ENCODE measurements at regions not wholly inside any gene's neighbourhood (a gene's known extent, or its start where the extent isn't known, plus 50 kb on each side); places are given as distances from the start of the nearest gene placed in this dataset.

DNA sequence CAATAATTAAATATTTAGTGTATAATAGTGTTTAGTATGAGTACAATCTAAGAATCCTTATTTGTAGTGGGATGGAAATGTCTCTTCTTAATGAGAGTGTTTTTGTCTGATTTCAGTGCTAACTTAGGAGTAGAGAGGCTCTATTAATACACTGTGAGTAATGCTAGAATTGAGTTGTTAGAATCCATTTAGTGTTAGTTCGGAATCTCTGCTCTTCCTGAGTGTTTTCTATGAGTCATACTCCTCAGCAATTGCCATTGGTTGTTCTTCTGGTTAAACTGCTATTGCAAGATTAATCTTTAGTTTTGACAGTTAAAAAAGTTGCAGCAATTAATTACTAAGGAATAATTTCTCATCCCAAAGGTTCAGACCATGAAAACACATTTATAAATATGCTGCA, 828.6 kb upstream of the POU3F3 start:
- no peak for TF ChIP-seq JUND (IDR thresholded peaks at IDR 0.05)
- no peaks in the 10 kb centered on the region for H3K79me2 ChIP-seq (ENCODE audit: insufficient read depth)
- H3K9me3 ChIP-seq = no peaks in the 10 kb centered on the region
- 0% methylated on average over 1 of the region's 1 CpG for WGBS (ENCODE audit: low lambda C conversion rate)
- ChIA-PET CTCF (no interaction called here), POLR2A (no interaction called here)
- H3K9ac ChIP-seq = no peak overlapping the region
- no peaks in the 10 kb centered on the region for H3K4me1 ChIP-seq (ENCODE audit: control insufficient read depth in 1 of 2, insufficient read depth in 2 of 2, low read depth in 1 of 2, low read length in 1 of 2)
- no peak overlapping the region for H3K4me3 ChIP-seq (ENCODE audit: low read depth in 2 of 2, low read length in 1 of 2)
- no peaks in the 10 kb centered on the region for H3K36me3 ChIP-seq (replicated peaks in 1 of 2; ENCODE audit: control insufficient read depth in 1 of 2, insufficient read depth in 2 of 2, low read length in 1 of 2)
- no peak overlapping the region for H2AFZ ChIP-seq (ENCODE audit: low read depth)
- H3F3A ChIP-seq (replicated peaks; ENCODE audit: insufficient read depth) = no peaks in the 10 kb centered on the region
- H4K20me1 ChIP-seq (ENCODE audit: insufficient read depth) = no peaks in the 10 kb centered on the region
- H3K9me2 ChIP-seq = no peaks in the 10 kb centered on the region
- H3K27me3 ChIP-seq (ENCODE audit: insufficient read depth) = no peaks in the 10 kb centered on the region
- H3K27ac ChIP-seq (ENCODE audit: low read depth in 2 of 2, low read length in 1 of 2) = no peak overlapping the region
- H3K4me2 ChIP-seq = no peak overlapping the region
- no peak for DNase-seq

DNA sequence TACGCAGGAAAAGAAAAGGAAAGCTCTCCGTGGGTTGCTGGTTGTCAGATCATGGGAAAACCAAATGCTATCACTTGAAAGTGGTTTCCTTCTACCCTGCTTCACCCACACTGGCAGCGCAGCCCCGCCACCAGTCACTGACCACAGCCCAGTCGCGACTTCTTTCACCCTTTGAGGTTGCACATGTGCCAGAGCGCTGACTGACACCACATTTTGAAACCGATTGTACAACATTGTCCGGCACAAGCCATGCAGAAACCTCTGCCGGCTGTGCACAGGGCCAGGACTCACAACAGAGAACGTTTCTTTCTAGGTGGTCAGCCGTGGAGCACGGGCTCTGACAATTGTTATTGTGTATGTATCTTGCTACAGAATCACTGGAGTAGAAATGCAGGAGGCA, 827.2 kb upstream of the POU3F3 start:
- Histone ChIP-seq H3K27ac (ENCODE audit: low read depth in 2 of 2, low read length in 1 of 2) (no peak overlapping the region), H3K9me3 (no peaks in the 10 kb centered on the region), H3K4me2 (peak overlapping the region; percentile 33; the same call in 1 of the 2 replicates), H3K36me3 (replicated peaks in 1 of 2; ENCODE audit: control insufficient read depth in 1 of 2, insufficient read depth in 2 of 2, low read length in 1 of 2) (no peaks in the 10 kb centered on the region), H3K9ac (no peak overlapping the region), H2AFZ (ENCODE audit: low read depth) (no peak overlapping the region), H3K9me2 (no peaks in the 10 kb centered on the region), H3K79me2 (ENCODE audit: insufficient read depth) (no peaks in the 10 kb centered on the region), H4K20me1 (ENCODE audit: insufficient read depth) (no peaks in the 10 kb centered on the region), H3K4me1 (ENCODE audit: control insufficient read depth in 1 of 2, insufficient read depth in 2 of 2, low read depth in 1 of 2, low read length in 1 of 2) (no peaks in the 10 kb centered on the region), H3F3A (replicated peaks; ENCODE audit: insufficient read depth) (no peaks in the 10 kb centered on the region), H3K4me3 (ENCODE audit: low read depth in 2 of 2, low read length in 1 of 2) (peak overlapping the region in 1 of 2 experiments; percentile 19; a peak in 1 of 4 replicates), H3K27me3 (ENCODE audit: insufficient read depth) (no peaks in the 10 kb centered on the region)
- ChIA-PET CTCF (no interaction called here), POLR2A (no interaction called here)
- TF ChIP-seq CHD2 (IDR thresholded peaks at IDR 0.05; ENCODE audit: low read length, partially characterized antibody) (no peak), MEF2A (IDR thresholded peaks at IDR 0.05; ENCODE audit: borderline replicate concordance, low read depth) (no peak), FOXM1 (IDR thresholded peaks at IDR 0.05; ENCODE audit: low read depth) (no peak), RXRA (IDR thresholded peaks at IDR 0.05; ENCODE audit: borderline replicate concordance, low read depth) (no peak), ELF1 (IDR thresholded peaks at IDR 0.05) (no peak), RFX5 (IDR thresholded peaks at IDR 0.05; ENCODE audit: low read length) (no peak), TEAD4 (IDR thresholded peaks at IDR 0.05; ENCODE audit: borderline replicate concordance, insufficient read depth) (no peak), TAF1 (IDR thresholded peaks at IDR 0.05; ENCODE audit: borderline replicate concordance, low read depth, low read length) (no peak), RCOR1 (IDR thresholded peaks at IDR 0.05; ENCODE audit: low read length) (no peak)
- TF ChIP-seq, protein P1, sequence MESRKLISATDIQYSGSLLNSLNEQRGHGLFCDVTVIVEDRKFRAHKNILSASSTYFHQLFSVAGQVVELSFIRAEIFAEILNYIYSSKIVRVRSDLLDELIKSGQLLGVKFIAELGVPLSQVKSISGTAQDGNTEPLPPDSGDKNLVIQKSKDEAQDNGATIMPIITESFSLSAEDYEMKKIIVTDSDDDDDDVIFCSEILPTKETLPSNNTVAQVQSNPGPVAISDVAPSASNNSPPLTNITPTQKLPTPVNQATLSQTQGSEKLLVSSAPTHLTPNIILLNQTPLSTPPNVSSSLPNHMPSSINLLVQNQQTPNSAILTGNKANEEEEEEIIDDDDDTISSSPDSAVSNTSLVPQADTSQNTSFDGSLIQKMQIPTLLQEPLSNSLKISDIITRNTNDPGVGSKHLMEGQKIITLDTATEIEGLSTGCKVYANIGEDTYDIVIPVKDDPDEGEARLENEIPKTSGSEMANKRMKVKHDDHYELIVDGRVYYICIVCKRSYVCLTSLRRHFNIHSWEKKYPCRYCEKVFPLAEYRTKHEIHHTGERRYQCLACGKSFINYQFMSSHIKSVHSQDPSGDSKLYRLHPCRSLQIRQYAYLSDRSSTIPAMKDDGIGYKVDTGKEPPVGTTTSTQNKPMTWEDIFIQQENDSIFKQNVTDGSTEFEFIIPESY (IDR thresholded peaks at IDR 0.05; ENCODE audit: borderline replicate concordance, low read depth) = no peak
- WGBS (ENCODE audit: low lambda C conversion rate) = 33% methylated on average over 13 of the region's 13 CpGs
- no peak for DNase-seq

DNA sequence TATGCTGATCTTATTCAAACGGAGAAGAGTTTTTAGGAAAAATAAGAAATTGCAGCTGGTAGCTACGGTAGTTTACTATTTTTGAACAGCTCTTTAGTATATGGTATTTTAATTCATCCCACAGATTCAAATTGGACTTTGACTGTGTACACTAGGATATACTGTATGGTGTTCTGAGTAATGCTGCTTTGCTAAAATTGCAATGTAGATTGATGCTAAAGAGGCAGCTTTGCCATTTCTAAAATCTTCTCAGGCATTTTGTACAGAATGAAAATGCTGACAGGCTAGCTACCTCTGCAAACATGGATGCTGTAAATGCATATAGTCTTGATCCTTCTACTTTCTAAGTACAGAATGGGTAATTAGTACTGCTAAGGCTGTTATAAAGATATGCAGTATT, 826.6 kb upstream of the POU3F3 start:
- CTCF ChIA-PET = interaction anchor here (1.0 kb wide), 1 partner anchor 822 kb away, joined by 3 read pairs; no protein-coding TSS in a partner anchor
- TF ChIP-seq, protein P2, sequence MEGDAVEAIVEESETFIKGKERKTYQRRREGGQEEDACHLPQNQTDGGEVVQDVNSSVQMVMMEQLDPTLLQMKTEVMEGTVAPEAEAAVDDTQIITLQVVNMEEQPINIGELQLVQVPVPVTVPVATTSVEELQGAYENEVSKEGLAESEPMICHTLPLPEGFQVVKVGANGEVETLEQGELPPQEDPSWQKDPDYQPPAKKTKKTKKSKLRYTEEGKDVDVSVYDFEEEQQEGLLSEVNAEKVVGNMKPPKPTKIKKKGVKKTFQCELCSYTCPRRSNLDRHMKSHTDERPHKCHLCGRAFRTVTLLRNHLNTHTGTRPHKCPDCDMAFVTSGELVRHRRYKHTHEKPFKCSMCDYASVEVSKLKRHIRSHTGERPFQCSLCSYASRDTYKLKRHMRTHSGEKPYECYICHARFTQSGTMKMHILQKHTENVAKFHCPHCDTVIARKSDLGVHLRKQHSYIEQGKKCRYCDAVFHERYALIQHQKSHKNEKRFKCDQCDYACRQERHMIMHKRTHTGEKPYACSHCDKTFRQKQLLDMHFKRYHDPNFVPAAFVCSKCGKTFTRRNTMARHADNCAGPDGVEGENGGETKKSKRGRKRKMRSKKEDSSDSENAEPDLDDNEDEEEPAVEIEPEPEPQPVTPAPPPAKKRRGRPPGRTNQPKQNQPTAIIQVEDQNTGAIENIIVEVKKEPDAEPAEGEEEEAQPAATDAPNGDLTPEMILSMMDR (IDR thresholded peaks at IDR 0.05) = no peak
- TF ChIP-seq TEAD4 (IDR thresholded peaks at IDR 0.05; ENCODE audit: borderline replicate concordance, insufficient read depth) (no peak), MXI1 (IDR thresholded peaks at IDR 0.05; ENCODE audit: low read depth, low read length) (no peak), RXRA (IDR thresholded peaks at IDR 0.05; ENCODE audit: borderline replicate concordance, low read depth) (no peak), SIN3A (IDR thresholded peaks at IDR 0.05; ENCODE audit: borderline replicate concordance, low read depth, low read length) (no peak)
- TF ChIP-seq, protein P3, sequence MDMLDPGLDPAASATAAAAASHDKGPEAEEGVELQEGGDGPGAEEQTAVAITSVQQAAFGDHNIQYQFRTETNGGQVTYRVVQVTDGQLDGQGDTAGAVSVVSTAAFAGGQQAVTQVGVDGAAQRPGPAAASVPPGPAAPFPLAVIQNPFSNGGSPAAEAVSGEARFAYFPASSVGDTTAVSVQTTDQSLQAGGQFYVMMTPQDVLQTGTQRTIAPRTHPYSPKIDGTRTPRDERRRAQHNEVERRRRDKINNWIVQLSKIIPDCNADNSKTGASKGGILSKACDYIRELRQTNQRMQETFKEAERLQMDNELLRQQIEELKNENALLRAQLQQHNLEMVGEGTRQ (IDR thresholded peaks at IDR 0.05; ENCODE audit: borderline replicate concordance, low read depth, low read length) = no peak
- TF ChIP-seq, protein P4, sequence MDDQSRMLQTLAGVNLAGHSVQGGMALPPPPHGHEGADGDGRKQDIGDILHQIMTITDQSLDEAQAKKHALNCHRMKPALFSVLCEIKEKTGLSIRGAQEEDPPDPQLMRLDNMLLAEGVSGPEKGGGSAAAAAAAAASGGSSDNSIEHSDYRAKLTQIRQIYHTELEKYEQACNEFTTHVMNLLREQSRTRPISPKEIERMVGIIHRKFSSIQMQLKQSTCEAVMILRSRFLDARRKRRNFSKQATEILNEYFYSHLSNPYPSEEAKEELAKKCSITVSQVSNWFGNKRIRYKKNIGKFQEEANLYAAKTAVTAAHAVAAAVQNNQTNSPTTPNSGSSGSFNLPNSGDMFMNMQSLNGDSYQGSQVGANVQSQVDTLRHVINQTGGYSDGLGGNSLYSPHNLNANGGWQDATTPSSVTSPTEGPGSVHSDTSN (IDR thresholded peaks at IDR 0.05) = no peak
- TF ChIP-seq, protein P5, sequence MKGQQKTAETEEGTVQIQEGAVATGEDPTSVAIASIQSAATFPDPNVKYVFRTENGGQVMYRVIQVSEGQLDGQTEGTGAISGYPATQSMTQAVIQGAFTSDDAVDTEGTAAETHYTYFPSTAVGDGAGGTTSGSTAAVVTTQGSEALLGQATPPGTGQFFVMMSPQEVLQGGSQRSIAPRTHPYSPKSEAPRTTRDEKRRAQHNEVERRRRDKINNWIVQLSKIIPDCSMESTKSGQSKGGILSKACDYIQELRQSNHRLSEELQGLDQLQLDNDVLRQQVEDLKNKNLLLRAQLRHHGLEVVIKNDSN (IDR thresholded peaks at IDR 0.05; ENCODE audit: borderline replicate concordance, low read depth) = no peak

More for the DNA sequence above, 826.6 kb upstream of the POU3F3 start:
- H3K4me3 ChIP-seq (ENCODE audit: low read depth in 2 of 2, low read length in 1 of 2) = no peak overlapping the region
- no peaks in the 10 kb centered on the region for H3K79me2 ChIP-seq (ENCODE audit: insufficient read depth)
- no peaks in the 10 kb centered on the region for H4K20me1 ChIP-seq (ENCODE audit: insufficient read depth)
- no peaks in the 10 kb centered on the region for H3F3A ChIP-seq (replicated peaks; ENCODE audit: insufficient read depth)
- H3K4me1 ChIP-seq (ENCODE audit: control insufficient read depth in 1 of 2, insufficient read depth in 2 of 2, low read depth in 1 of 2, low read length in 1 of 2) = no peaks in the 10 kb centered on the region
- no peaks in the 10 kb centered on the region for H3K27me3 ChIP-seq (ENCODE audit: insufficient read depth)
- DNase-seq = no peak
- H3K27ac ChIP-seq (ENCODE audit: low read depth in 2 of 2, low read length in 1 of 2) = no peak overlapping the region
- no peak overlapping the region for H2AFZ ChIP-seq (ENCODE audit: low read depth)
- POLR2A ChIA-PET = no interaction called here
- H3K9me2 ChIP-seq = no peaks in the 10 kb centered on the region
- H3K9ac ChIP-seq = no peak overlapping the region
- 9% methylated on average over 2 of the region's 2 CpGs for WGBS (ENCODE audit: low lambda C conversion rate)
- no peak overlapping the region for H3K4me2 ChIP-seq
- no peaks in the 10 kb centered on the region for H3K9me3 ChIP-seq
- H3K36me3 ChIP-seq (replicated peaks in 1 of 2; ENCODE audit: control insufficient read depth in 1 of 2, insufficient read depth in 2 of 2, low read length in 1 of 2) = no peaks in the 10 kb centered on the region
